MM.1S (cell line): ENCODE measurements at regions not wholly inside any gene's neighbourhood (a gene's known extent, or its start where the extent isn't known, plus 50 kb on each side); places are given as distances from the start of the nearest gene placed in this dataset.

Experiments
- DNase-seq: peaks from one replicate; pipeline ENCODE4 v3.0.0-alpha.2; 2015
- H2AFZ ChIP-seq: fragments of 300-600 bp; sonication (generic); 2 replicates; pipeline ENCODE4 v1.6.0; 2016; ENCODE audit warnings: antibody characterized with exemption, low read length
- H3F3A ChIP-seq: fragments of 300-600 bp; sonication (generic); 2 replicates; pipeline ENCODE4 v1.6.1; 2016; ENCODE audit warnings: mild to moderate bottlenecking, antibody characterized with exemption, low read length, moderate library complexity, mixed read lengths; ENCODE audit not compliant: insufficient read depth
- H3K27ac ChIP-seq: fragments of 300-600 bp; sonication (generic); 2 replicates; pipeline ENCODE4 v1.5.1; 2016; ENCODE audit warnings: mild to moderate bottlenecking, low read length
- H3K27me3 ChIP-seq: fragments of 300-600 bp; sonication (generic); replicated peaks from 2 replicates; pipeline ENCODE4 v1.6.0; 2016; ENCODE audit warnings: low read length; ENCODE audit not compliant: insufficient read depth
- H3K36me3 ChIP-seq: fragments of 300-600 bp; sonication (generic); replicated peaks from 2 replicates; pipeline ENCODE4 v1.6.1; 2016; ENCODE audit warnings: mild to moderate bottlenecking, low read length, mixed read lengths; ENCODE audit not compliant: insufficient read depth
- H3K4me1 ChIP-seq: fragments of 300-600 bp; sonication (generic); 2 replicates; pipeline ENCODE4 v1.6.1; 2016; ENCODE audit warnings: low read length, mixed read lengths
- H3K4me2 ChIP-seq: fragments of 300-600 bp; sonication (generic); 2 replicates; pipeline ENCODE4 v1.6.0; 2016; ENCODE audit warnings: low read depth, low read length
- H3K4me3 ChIP-seq: fragments of 300-600 bp; sonication (generic); 2 replicates; pipeline ENCODE4 v1.5.1; 2016; ENCODE audit warnings: low read length, mixed read lengths
- H3K79me2 ChIP-seq: fragments of 300-600 bp; sonication (generic); 2 replicates; pipeline ENCODE4 v1.6.1; 2016; ENCODE audit warnings: mixed run types, low read length, mixed read lengths
- H3K9ac ChIP-seq: fragments of 300-600 bp; sonication (generic); 2 replicates; pipeline ENCODE4 v1.6.1; 2016; ENCODE audit warnings: low read length, mixed read lengths
- H3K9me2 ChIP-seq: fragments of 300-600 bp; sonication (generic); replicated peaks from 2 replicates; pipeline ENCODE4 v1.6.1; 2016; ENCODE audit warnings: mild to moderate bottlenecking, low read length, mixed read lengths; ENCODE audit not compliant: insufficient read depth
- H3K9me3 ChIP-seq: fragments of 300-600 bp; sonication (generic); replicated peaks from 2 replicates; pipeline ENCODE4 v1.6.1; 2016; ENCODE audit warnings: mild to moderate bottlenecking, low read length, mixed read lengths; ENCODE audit not compliant: insufficient read depth
- H4K20me1 ChIP-seq: fragments of 300-600 bp; sonication (generic); 2 replicates; pipeline ENCODE4 v1.6.1; 2016; ENCODE audit warnings: mild to moderate bottlenecking, low read length, moderate library complexity, mixed read lengths; ENCODE audit not compliant: insufficient read depth
- CTCF ChIP-seq: fragments of 300-600 bp; sonication (generic); IDR thresholded peaks from 2 replicates; pipeline ENCODE4 v1.5.1; 2016; ENCODE audit warnings: antibody characterized with exemption, low read length, mixed read lengths
- EZH2 ChIP-seq: fragments of 300-600 bp; sonication (generic); optimal IDR thresholded peaks from 2 replicates; pipeline ENCODE3; 2017; ENCODE audit warnings: low read depth, mild to moderate bottlenecking, antibody characterized with exemption, low read length, mixed read lengths
- EZH2phosphoT487 ChIP-seq: fragments of 300-600 bp; sonication (generic); IDR thresholded peaks from 2 replicates; pipeline ENCODE4 v1.6.1; 2018; ENCODE audit warnings: antibody characterized with exemption, low read length

DNA sequence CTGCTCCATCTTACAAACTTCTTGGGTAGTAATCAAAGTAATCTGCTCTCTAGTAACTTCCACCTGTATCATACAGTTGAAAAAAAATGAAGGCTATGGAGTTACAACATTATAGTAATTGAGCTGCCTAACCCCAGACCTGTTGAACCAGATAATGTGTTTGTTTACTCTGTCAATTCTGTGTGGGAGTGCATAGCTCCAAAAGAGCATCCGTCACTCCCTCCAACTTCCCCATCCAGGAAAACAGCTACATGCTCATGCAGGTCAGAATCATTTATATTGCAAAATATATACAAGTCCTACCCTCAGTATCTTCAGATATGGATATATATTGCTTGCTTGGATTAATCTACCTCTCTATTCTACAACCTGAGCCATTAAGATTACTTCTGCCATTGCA, 244.0 kb upstream of the ANO5 start:
- no peak overlapping the region for H3K4me2 ChIP-seq
- DNase-seq, result no peak

DNA sequence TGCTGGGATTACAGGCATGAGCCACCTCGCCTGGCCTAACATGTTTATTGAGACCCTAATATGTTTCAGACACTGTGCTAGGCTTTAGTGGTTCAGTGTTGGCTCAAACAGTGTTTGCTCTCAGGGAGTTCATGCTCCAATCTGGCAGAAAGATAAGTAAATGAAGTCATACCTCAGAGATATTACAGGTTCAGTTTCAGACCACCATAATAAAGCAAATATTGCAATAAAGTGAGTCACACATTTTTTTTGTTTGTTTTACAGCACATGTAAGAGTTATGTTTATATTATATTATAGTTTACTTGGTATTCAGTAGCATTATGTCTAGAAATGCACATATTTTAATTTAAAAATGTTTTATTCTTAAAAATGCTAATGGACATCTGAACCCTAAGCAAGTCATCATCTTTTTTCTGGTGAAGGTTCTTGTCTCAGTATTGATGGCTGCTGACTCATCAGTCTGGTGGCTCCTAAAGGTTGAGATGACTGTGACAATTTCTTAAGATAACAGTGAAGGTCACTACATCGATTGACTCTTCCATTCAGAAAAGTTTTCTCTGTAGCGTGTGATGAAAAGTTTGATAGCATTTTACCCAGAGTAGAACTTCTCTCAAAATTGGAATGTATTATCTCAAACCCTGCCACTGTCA, 243.0 kb upstream of the ANO5 start:
- Histone ChIP-seq H3K9me2 (no peaks in the 10 kb centered on the region), H3K9me3 (no peaks in the 10 kb centered on the region), H3K36me3 (no peaks in the 10 kb centered on the region), H3F3A (no peaks in the 10 kb centered on the region), H3K9ac (no peak overlapping the region), H3K27ac (no peak overlapping the region), H4K20me1 (no peaks in the 10 kb centered on the region), H3K79me2 (no peaks in the 10 kb centered on the region), H3K4me2 (no peak overlapping the region), H3K4me3 (no peak overlapping the region), H3K4me1 (no peaks in the 10 kb centered on the region), H2AFZ (0 out of 2 replicates have a peak overlapping the region, but pooled peaks have one; percentile 15), H3K27me3 (no peaks in the 10 kb centered on the region)
- TF ChIP-seq EZH2phosphoT487, result no peak
- no peak for TF ChIP-seq CTCF
- TF ChIP-seq EZH2, result no peak
- DNase-seq, result no peak

More for the DNA sequence above, 244.0 kb upstream of the ANO5 start:
- no peak overlapping the region for H3K27ac ChIP-seq
- no peaks in the 10 kb centered on the region for H4K20me1 ChIP-seq
- no peak overlapping the region for H2AFZ ChIP-seq
- H3K9me3 ChIP-seq, result no peaks in the 10 kb centered on the region
- H3K9me2 ChIP-seq, result no peaks in the 10 kb centered on the region
- no peaks in the 10 kb centered on the region for H3K4me1 ChIP-seq
- H3K36me3 ChIP-seq, result no peaks in the 10 kb centered on the region
- H3F3A ChIP-seq, result no peaks in the 10 kb centered on the region
- H3K9ac ChIP-seq, result no peak overlapping the region
- H3K79me2 ChIP-seq, result no peaks in the 10 kb centered on the region
- no peak overlapping the region for H3K4me3 ChIP-seq
- TF ChIP-seq EZH2phosphoT487 (no peak), EZH2 (no peak), CTCF (no peak)
- H3K27me3 ChIP-seq, result no peaks in the 10 kb centered on the region

DNA sequence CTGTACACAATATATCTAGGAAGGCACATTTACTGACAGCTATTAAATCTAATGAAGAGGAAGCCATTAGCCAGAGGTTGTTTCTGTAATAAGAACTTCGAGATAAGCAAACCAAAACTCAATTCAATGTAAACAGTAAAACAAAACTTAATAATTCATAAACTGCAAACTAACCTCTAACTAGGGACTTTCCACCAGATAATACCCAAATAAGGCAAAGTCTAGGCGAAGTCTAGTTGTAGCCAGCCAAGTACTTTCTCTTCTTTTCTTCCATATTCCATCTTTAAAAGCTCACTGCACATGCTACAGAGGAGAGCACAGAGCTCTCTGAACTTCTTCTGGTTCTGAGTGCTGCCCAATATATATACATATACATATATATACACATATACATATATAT, 229.9 kb upstream of the ANO5 start:
- no peaks in the 10 kb centered on the region for H3K9me2 ChIP-seq
- H3K79me2 ChIP-seq, result no peaks in the 10 kb centered on the region
- no peak overlapping the region for H3K4me3 ChIP-seq
- no peaks in the 10 kb centered on the region for H4K20me1 ChIP-seq
- DNase-seq, result no peak
- H3K9ac ChIP-seq, result no peak overlapping the region
- H3K4me2 ChIP-seq, result no peak overlapping the region
- no peak overlapping the region for H3K27ac ChIP-seq
- no peak overlapping the region for H2AFZ ChIP-seq
- H3K27me3 ChIP-seq, result no peaks in the 10 kb centered on the region
- H3K36me3 ChIP-seq, result no peaks in the 10 kb centered on the region
- no peaks in the 10 kb centered on the region for H3K9me3 ChIP-seq
- no peaks in the 10 kb centered on the region for H3F3A ChIP-seq
- TF ChIP-seq EZH2phosphoT487 (no peak), CTCF (no peak), EZH2 (no peak)
- no peaks in the 10 kb centered on the region for H3K4me1 ChIP-seq
